ENCODE measurements at regions not wholly inside any gene's neighbourhood (a gene's known extent, or its start where the extent isn't known, plus 50 kb on each side); places are given as distances from the start of the nearest gene placed in this dataset.

DNA sequence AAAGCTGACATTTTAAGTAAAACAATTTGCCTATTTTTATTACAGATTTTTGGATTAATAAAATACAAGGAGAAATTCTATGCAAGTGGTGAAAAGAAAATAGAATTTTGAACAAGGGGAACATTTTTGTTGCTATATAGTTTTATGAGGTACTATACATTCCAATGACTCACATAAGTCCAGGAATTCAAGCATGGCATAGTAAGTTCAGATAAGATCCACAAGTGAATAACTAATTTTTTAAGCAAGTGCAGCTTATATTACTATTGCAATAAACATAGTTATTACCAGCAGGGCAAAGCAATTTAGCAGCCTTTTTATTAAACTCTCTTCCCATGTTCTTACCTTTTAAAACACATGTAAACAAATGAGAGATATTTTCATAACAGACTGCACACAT lies 1123.5 kb upstream of the LRRN3 start:
- ChIA-PET CTCF (no interaction called here), POLR2A (ENCODE audit: unreplicated experiment) (no interaction called here)
- Histone ChIP-seq H3K27ac (ENCODE audit: insufficient read depth, low read length) (no peak overlapping the region), H3K4ac (ENCODE audit: low read depth, low read length) (no peak overlapping the region), H3K9me3 (ENCODE audit: control insufficient read depth, insufficient read depth, low read length) (no peaks in the 10 kb centered on the region), H4K91ac (ENCODE audit: insufficient read depth, low read depth, low read length) (no peak overlapping the region), H2BK120ac (ENCODE audit: low read depth, low read length) (no peak overlapping the region), H3K36me3 (ENCODE audit: control insufficient read depth, insufficient read depth, low read length) (no peaks in the 10 kb centered on the region), H2BK5ac (ENCODE audit: low read depth, low read length, poor library complexity, severe bottlenecking) (no peak overlapping the region), H3K23ac (ENCODE audit: low read depth, low read length) (no peak overlapping the region), H4K5ac (ENCODE audit: low read depth, low read length) (no peak overlapping the region), H2AFZ (replicated peaks; ENCODE audit: low read length, poor library complexity) (no peak overlapping the region), H4K8ac (ENCODE audit: low read depth in 2 of 2, low read length in 2 of 2) (no peak overlapping the region), H3K4me1 (ENCODE audit: control insufficient read depth, insufficient read depth, low read length) (no peaks in the 10 kb centered on the region), H2AK9ac (replicated peaks; ENCODE audit: low read depth, low read length, poor library complexity) (no peak overlapping the region), H3K56ac (ENCODE audit: extremely low read depth, insufficient read depth, low read length) (no peak overlapping the region), H3K27me3 (ENCODE audit: control insufficient read depth, insufficient read depth, low read length) (no peaks in the 10 kb centered on the region), H3K18ac (ENCODE audit: low read depth, low read length) (no peak overlapping the region), H3K14ac (replicated peaks; ENCODE audit: low read depth, low read length) (no peak overlapping the region), H3K9ac (ENCODE audit: low read depth, low read length) (no peak overlapping the region), H4K20me1 (ENCODE audit: insufficient read depth, low read length) (no peaks in the 10 kb centered on the region), H3K4me3 (ENCODE audit: insufficient read depth, low read depth, low read length) (no peak overlapping the region), H2BK20ac (ENCODE audit: low read depth, low read length) (no peak overlapping the region), H3K4me2 (ENCODE audit: low read depth, low read length) (no peak overlapping the region), H3K79me1 (ENCODE audit: low read depth in 1 of 2, low read length in 2 of 2) (no peaks in the 10 kb centered on the region), H3K9me1 (ENCODE audit: insufficient read depth, low read length) (no peaks in the 10 kb centered on the region), H2BK15ac (ENCODE audit: low read depth, low read length) (no peak overlapping the region), H2AK5ac (ENCODE audit: low read depth, low read length) (no peak overlapping the region)
- dilution Hi-C loops (cut with HindIII; ENCODE audit: low sequenced_read_pairs, unreplicated experiment): no loop called here
- intact Hi-C loops (cut with micrococcal nuclease): no loop called here
- in situ Hi-C loops (cut with MboI; ENCODE audit: low sequenced_read_pairs): no loop called here
- no peak for ATAC-seq (ENCODE audit: low read depth)
- BruUV-seq (replicated peaks): no TSS peak
- TF ChIP-seq, protein P1, sequence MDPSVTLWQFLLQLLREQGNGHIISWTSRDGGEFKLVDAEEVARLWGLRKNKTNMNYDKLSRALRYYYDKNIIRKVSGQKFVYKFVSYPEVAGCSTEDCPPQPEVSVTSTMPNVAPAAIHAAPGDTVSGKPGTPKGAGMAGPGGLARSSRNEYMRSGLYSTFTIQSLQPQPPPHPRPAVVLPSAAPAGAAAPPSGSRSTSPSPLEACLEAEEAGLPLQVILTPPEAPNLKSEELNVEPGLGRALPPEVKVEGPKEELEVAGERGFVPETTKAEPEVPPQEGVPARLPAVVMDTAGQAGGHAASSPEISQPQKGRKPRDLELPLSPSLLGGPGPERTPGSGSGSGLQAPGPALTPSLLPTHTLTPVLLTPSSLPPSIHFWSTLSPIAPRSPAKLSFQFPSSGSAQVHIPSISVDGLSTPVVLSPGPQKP (IDR thresholded peaks at IDR 0.05; ENCODE audit: borderline replicate concordance, low read depth, low read length): no peak
- TF ChIP-seq RCOR1 (IDR thresholded peaks at IDR 0.05; ENCODE audit: insufficient replicate concordance, low read length): no peak
- TF ChIP-seq MAFK (IDR thresholded peaks at IDR 0.05; ENCODE audit: low read depth, low read length): no peak
- no peak for TF ChIP-seq MXI1 (IDR thresholded peaks at IDR 0.05; ENCODE audit: borderline replicate concordance, low read depth, low read length)
- no peak for TF ChIP-seq NFE2L2 (IDR thresholded peaks at IDR 0.05; ENCODE audit: low read depth, low read length)
- no peak for TF ChIP-seq MAZ (IDR thresholded peaks at IDR 0.05; ENCODE audit: borderline replicate concordance, low read depth, low read length)
- no peak for TF ChIP-seq POLR2A (IDR thresholded peaks at IDR 0.05; ENCODE audit: low read depth, low read length)
- TF ChIP-seq FOS (IDR thresholded peaks at IDR 0.05; ENCODE audit: low read depth, low read length): no peak
- TF ChIP-seq, protein P2, sequence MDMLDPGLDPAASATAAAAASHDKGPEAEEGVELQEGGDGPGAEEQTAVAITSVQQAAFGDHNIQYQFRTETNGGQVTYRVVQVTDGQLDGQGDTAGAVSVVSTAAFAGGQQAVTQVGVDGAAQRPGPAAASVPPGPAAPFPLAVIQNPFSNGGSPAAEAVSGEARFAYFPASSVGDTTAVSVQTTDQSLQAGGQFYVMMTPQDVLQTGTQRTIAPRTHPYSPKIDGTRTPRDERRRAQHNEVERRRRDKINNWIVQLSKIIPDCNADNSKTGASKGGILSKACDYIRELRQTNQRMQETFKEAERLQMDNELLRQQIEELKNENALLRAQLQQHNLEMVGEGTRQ (IDR thresholded peaks at IDR 0.05; ENCODE audit: low read depth, low read length): no peak
- no peak for TF ChIP-seq SMC3 (IDR thresholded peaks at IDR 0.05; ENCODE audit: low read depth, low read length)
- no peak for TF ChIP-seq CEBPB (IDR thresholded peaks at IDR 0.05; ENCODE audit: low read depth, low read length)
- TF ChIP-seq RFX5 (IDR thresholded peaks at IDR 0.05; ENCODE audit: low read depth, low read length): no peak
- DNase-seq: no peak
